HG03025 (cell line): ENCODE measurements at regions not wholly inside any gene's neighbourhood (a gene's known extent, or its start where the extent isn't known, plus 50 kb on each side); places are given as distances from the start of the nearest gene placed in this dataset.

Experiments used
- ATAC-seq: cut with Tn5 transposase; IDR thresholded peaks from one replicate; pipeline ENCODE4 v1.9.1; 2021; ENCODE audit warnings: mild to moderate bottlenecking, moderate library complexity; ENCODE audit not compliant: unreplicated experiment, low FRiP score

GRCh38 chr1:84090447-84091245 lies 53.4 kb upstream of the PRKACB start:
- ATAC-seq, result no peak

- ATAC-seq, result no peak
Measured at GRCh38 chr1:84089867-84090266, 54.2 kb upstream of the PRKACB start.

- no peak for ATAC-seq
Measured at GRCh38 chr1:84089465-84089864, 54.6 kb upstream of the PRKACB start.

GRCh38 chr1:84086616-84087015 lies 57.5 kb upstream of the PRKACB start:
- ATAC-seq, result no peak

- no peak for ATAC-seq
Measured at GRCh38 chr1:84086189-84086588, 57.9 kb upstream of the PRKACB start.

GRCh38 chr1:84083307-84083706 lies 60.8 kb upstream of the PRKACB start:
- no peak for ATAC-seq

GRCh38 chr1:84078842-84079202 lies 65.2 kb upstream of the PRKACB start:
- ATAC-seq, result no peak

GRCh38 chr1:84078108-84078841 lies 65.8 kb upstream of the PRKACB start:
- peak; percentile 31 for ATAC-seq

GRCh38 chr1:84077476-84078107 lies 66.5 kb upstream of the PRKACB start:
- ATAC-seq, result peak; percentile 88

GRCh38 chr1:84073266-84073665 lies 70.8 kb upstream of the PRKACB start:
- ATAC-seq, result no peak

- no peak for ATAC-seq
Measured at GRCh38 chr1:84069236-84069845, 70.4 kb upstream of the TTLL7 start.

- no peak for ATAC-seq
Measured at GRCh38 chr1:84062496-84062895, 63.6 kb upstream of the TTLL7 start.

- ATAC-seq, result no peak
Measured at GRCh38 chr1:84061336-84061735, 62.4 kb upstream of the TTLL7 start.

- no peak for ATAC-seq
Measured at GRCh38 chr1:84060781-84061180, 61.8 kb upstream of the TTLL7 start.

GRCh38 chr1:84048820-84049219 lies 49.9 kb upstream of the TTLL7 start:
- no peak for ATAC-seq
